ELR (cell line): ENCODE measurements at regions not wholly inside any gene's neighbourhood (a gene's known extent, or its start where the extent isn't known, plus 50 kb on each side); places are given as distances from the start of the nearest gene placed in this dataset.
"Not testable (repeated sequence)": the region's sequence is repeated elsewhere in the genome, so short reads cannot be mapped to it uniquely, and the experiment has no call there.

Source experiments
- DNase-seq: peaks from one replicate; pipeline ENCODE4 v3.0.0-alpha.2; 2015; ENCODE audit warnings: low read depth

DNA sequence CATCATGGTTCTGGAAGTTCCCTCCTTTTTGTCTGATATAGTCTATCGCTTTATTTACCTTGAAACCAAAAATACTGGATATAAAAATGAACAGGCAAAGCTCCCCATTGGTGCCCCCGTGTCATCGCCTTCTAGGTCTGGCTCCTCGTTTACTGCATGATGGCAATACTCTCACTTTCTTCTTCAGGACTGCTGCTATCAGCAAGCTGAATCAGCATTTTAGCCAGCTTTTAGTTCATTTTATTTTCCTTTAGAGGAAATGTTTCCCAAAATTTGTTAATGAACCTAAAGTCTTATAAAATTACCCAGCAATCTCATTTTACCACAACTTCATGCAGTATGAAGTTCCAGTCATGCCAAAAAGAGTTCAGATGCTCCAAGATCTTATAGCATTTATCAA, 80.5 kb downstream of the ZIC3 start:
- no peak for DNase-seq

DNA sequence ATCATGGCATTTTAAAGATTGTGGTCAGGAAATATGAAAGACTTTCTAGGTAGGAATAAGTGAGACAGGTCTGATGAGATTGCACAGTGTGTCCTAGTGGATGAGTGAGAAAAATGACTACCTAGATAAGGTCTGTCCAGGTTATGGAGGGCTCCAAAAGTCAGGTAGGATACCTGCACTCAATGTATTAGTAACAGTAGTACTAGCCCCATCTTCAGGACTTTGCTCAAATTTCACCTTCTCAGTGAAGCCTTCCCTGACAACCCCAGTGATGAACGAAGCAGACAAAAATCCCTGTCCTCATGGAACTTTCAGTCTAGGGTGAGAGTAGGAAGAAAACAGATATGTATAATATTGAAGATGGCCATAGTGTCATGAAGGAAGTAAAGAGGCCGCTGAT, 85.7 kb downstream of the ZIC3 start:
- DNase-seq: no peak

DNA sequence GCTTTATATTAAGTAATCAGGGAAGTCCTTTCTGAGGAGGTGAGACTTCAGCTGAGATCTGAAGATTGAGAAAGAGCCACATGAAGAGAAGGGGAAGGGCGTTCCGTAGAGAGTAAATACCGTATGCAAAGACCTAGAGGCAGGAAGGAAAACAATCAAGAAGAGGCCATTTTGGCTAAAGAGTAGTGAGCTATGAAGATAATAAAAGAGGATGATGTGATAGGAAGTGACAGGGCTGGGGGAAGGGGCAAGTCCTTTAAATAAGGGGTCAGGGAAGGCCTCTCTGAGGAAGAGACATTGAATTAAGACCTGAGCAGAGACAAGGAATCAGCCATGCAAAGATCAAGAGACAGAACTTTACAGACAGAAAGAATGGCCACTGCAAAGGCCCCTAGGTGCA, 86.2 kb downstream of the ZIC3 start:
- no peak for DNase-seq

DNA sequence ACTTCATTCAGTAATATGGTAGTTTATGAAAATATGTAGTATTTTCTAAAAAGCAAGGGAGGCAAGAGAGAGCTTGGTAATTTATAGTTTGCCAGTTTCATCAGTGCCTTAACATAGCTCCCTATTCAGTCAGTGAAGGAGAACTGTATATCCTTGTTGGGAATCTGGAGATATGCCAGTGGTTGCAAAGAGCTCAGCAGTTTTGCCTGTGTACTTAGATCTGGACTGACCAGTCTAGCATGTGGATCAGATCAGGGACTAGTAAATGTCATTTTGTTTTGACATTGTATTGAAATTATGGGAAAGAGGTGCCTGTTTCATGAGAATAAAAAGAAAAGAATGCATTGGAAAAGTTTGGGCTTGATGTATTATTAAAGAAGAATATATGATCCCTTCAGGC, 88.6 kb downstream of the ZIC3 start:
- no peak for DNase-seq

DNA sequence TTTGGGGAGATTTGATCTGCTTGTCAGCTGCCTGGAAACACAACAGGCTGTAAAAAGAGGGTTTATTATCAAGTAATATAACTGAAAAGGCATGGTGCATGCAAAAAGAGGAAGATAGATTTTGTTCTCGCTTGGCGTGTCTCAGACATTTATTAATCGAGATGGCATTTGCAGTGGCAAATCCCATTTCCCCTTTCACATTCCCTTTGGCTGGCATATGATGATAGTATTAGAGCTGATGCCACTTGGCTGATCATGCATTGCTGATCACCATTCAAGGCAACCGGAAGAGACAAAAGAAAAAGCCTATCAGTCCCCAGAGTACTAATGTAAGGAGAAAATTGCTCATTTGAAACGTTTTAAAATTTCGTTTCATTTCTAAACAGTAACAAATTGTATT, 101.8 kb downstream of the ZIC3 start:
- no peak for DNase-seq

DNA sequence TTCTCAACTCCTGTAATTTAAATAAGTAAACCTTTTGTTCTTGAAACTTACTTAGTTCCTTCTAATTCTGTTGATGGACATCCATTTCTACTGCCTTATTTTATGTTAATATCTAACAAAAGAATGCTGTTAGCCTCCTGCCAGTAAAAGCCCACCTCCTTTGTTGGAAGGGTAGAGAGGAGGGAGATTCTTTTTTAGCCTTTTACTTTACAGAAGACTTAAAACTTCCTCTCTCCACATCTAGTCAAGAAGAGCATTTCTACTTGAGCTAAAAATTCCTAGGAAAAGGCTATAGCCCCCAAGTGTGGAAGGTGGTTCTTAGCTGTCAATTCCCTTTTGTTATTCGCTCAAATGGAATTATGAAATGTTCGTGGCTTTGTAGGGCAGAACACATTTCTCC, 118.7 kb downstream of the ZIC3 start:
- no peak for DNase-seq

DNA sequence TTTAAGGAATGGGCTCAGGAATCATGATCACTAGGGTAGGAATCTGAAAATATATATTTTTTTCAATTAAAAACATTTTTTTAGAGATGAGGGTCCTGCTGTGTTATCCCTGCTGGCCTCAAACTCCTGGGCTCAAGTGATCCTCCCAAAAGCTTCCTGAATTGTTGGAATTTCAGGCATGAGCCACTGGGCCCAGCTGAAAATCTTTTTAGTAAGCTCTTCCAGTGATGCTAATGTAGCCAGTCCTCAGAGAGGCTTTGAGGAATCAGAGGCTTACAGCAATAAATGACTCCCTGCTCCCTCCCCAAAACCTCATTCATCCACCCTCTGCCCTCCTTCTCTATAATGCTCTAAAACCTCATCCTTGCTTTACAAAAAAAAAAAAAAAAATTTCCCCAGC, 129.5 kb downstream of the ZIC3 start:
- no peak for DNase-seq

DNA sequence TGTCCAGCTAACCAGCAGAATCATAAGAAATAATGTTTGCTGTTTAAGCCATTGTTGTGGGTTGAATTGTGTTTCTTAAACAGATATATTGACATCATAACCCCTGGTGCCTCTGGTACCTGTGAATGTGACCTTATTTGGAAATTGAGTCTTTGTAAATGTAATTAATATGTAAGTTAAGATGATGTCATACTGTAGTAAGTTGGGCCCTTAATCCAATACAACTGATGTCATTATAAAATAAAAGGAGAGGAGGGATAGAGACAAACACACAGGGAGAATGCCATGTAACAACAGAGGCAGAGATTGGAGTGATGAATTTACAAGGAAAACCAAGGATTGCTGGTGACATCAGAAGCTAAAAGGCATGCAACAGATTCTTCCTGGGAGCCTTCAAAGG, 141.4 kb downstream of the ZIC3 start:
- DNase-seq: no peak

DNA sequence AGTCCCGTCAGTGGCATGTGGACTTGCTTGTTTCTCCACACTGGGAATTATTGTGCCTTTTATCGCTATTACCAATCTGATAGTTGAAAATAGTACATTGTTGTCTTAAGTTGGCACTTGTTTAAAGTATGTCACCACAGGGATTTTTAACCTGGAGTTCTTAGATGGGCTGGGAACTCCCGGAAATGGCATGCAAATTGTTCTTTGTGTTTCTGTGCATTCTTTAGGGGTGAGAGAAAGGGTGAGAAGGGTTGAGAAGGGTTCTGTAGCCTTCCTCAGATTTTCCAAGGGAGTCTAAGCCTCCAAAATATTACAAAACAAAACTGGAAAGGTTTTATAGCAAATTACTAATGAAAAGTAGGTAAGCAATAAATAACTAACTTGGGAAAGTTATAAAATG, 176.9 kb downstream of the ZIC3 start:
- no peak for DNase-seq

DNA sequence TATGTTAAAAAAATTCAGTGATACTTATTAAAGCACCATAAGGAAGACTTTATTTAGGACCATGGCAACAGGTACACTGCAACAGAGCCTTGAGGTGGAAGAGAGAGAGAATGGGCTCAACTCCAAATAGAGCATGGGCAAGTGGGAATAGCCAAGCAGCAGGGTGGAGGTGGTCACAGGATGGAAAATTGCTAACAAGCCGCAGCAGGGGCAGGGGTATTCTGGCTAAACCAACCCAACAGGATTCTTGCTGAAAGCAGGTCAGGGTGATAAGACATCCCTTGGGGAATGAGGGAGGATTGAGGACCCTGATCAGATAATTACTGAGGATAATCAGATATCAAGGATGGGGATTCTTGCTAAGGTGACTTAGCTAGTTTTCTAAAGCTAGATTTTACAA, 177.5 kb downstream of the ZIC3 start:
- no peak for DNase-seq

DNA sequence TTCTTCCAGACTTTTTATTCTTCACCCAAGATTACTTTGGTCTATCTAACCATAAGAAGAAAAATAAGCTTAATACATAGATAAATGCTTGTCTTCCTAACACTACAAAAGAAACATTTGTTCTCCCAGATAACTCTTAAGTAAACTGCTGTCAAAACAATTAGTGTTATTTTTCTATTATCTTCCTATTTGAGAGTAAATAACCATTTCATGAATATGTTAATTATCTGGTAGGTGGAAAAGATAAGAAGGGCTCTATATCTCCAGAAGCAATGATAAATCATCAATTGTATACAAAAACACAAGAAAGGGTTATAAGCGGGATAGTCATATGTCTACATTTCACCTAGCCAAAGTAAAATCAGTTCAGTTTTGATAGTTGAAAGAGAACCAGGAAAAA, 180.4 kb downstream of the ZIC3 start:
- DNase-seq: no peak

DNA sequence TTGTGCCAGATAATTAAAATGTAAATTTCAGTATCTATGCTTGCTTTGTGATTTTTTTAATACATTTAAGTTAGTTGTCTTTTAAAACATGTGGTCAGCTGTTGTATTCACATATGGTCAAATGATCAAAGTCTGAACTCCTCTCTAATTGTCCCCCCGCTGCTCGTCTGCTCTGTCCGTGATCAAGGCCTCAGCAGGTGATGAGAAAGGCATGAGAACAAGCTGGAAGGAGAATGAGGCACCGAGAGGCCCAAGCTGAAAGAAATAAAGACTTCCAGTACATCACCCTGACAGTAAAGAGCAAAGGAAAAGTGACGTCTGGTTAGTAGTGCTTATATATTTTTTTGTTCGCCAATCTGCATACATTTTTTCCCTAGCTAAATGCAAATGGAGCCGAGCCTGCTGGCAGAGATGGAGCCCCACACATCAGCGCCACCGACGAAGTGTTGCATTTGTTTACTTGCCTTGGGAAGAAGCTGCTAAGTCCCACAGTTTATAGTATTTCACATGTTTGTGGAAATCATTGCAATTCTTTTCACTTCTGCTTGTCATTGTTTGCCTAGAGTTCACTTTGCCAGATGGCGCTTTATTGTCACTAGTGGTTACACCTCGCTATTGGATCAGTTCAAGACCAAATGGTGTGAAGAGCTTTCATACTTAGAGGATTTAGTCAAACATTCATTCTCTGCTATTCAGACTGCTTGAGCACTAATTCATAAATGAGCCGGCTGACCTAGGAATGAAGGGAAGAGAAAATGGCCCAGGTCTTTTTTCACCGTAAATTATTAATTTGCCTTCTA, 181.5 kb downstream of the ZIC3 start:
- peak; percentile 0 for DNase-seq

DNA sequence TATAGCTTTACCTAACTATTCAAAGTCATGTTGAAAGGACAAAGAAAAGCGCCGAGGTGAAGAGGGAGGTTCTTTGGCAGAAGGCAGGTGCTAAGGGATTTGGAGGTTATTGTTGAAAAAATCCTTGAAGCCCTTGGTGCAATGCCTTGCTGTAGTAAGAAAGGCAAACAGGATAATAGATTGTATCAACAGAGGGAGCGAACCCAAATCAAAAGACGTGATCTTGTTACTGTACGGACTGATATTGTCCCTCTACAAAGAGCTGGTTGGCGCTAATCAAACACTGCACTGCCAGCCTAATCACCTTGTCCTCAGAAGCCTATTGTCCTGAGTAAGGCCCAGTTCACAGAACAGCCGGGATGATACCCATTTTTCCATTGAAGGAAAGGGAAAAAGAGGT, 182.9 kb downstream of the ZIC3 start:
- no peak for DNase-seq

DNA sequence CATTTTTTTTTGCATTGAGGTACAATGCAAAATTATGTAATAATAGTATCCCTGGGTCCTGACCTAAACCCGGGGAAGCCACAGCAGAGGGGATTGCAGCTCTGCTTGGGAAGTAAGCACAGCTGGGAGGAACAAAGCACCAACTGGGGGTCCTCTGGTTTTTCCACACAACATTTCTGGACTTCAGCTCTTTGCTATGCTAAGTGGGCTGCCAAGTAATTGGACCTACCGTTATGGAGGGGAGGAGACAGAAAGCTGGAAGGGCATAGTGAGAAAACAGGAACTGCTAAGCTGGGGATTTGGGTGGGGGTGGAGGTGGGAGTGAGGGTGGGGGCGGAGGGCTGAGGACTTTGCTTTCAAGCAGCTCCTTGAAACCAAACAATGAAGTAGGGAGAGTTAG, 183.3 kb downstream of the ZIC3 start:
- DNase-seq: no peak

DNA sequence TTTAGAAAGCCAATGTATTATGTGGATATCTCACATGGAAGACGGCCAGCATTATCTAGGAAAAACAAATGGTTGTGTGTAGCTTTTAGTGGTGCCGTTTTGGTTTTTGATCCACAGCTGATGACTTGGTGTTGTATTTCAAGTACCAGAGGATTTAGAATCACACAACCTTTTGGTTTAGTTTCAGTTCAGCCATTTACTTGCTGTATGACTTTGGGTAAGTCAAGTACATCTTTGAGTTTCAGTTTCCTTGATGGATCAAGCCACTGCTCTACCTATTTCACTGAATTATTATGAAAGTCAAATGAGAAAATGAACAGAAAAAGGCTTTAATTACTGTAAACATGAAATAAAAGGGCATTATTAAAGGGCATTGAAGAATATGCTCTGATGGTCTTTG, 205.6 kb downstream of the ZIC3 start:
- DNase-seq: no peak

DNA sequence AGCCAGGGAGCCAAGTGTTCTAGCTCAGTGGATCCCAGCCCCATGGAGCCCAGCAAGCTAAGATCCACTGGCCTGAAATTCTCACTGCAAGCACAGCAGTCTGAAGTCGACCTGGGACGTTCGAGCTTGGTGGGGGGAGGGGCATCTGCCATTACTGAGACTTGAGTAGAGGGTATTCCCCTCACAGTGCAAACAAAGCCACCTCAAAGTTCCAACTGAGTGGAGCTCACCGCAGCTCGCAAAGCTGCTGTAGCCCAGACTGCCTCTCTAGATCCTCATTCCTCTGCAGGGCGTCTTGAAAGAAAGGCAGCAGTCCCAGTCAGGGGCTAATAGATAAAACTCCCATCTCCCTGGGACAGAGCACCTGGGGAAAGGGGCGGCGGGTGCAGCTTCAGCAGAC, 226.3 kb downstream of the ZIC3 start:
- no peak for DNase-seq

DNA sequence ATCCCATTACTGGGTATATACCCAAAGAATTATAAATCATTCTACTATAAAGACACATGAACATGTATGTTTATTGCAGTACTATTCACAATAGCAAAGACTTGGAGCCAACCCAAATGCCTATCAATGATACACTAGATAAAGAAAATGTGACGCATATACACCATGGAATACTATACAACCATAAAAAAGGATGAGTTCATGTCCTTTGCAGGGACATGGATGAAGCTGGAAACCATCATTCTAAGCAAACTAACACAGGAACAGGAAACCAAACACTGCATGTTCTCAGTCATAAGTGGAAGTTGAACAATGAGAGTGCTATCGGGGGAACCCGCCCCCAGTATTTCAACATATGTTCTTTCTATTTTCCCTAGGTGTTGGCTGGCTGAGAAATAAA, 232.0 kb downstream of the ZIC3 start:
- not testable (repeated sequence) for DNase-seq

DNA sequence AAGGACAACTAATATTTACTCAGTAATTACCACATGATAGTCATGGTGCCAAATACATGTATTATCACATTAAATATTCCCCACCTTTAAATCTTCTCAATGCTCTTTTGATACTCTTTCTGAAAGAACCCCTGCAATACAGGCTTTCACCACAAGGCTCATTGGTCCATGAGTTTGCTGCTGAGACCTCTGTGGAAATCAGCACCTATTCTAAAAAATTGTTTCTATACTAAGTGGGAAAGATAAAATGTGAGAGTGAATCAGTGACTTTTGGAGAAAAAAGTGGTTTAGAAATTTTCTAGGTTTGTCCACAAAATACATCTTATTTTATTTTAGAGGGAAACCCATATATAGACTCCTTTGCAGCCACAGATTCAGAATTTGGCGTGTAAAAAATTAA, 257.3 kb downstream of the ZIC3 start:
- no peak for DNase-seq

DNA sequence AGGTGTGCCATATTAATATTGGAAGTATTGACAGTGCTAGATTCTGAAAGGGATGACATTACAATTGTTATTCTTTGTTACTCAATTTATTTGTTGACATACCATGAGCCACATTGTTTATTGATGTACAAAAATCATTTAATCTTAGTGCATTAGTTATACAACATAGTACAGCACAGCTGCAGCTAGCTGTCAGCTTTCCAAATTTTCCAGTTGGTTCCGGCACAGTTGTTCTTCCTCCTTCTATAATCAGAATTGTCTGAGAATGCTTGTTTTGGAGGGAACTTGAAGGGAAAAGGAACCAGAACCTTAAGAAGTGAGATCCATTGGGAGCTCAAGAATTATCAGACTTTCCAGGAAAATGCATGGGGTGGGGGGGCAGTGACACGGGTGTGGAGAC, 281.4 kb downstream of the ZIC3 start:
- DNase-seq: no peak

DNA sequence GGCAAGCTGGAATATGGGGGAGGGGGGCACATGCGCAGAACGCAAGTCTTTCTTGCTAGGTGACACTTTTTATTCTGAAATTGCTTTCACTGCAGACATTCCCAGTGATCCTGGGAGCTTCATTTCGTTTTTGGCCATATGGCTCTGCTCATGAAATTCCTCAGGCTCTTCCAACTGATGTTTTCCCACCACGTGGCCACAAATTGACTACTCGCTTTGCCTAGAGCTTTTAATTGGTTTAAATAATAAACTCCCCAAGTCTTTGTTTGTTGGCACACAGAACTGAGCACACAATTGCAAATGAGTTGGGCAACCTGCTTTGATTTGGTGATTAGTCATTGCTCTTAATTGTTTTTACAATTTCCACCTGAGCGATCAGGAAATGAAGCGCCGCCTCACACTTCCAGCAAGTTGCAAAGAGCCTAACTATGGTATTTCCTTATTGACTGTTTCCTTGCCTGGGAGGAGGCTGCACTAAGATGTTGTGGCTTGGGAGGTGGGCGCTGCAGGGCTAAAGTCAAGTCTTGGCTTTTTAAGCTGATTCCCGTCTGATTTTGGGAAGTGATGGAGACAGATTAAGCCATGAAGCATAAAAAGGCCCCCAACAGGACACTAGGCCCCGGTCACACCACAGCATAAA, 282.5 kb downstream of the ZIC3 start:
- no peak for DNase-seq

DNA sequence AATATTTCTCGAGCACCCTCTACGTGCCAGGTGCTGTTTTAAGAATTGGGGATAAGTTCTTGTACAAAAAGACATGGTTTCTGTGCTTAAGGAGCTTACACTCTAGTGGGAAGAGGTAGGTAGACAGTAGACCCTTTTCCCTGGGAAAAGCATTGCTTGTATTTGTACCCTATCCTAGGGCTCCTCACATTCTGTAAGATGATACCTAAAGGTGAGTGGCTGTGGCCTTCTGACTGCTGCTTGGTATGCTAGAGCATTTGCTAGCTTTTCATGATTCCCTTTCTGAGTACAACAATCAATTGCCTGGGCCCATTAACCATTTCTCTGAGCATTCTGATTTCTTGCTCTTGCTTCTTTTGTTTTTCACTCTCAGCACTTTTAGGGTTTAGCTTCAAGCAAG, 286.6 kb downstream of the ZIC3 start:
- no peak for DNase-seq

DNA sequence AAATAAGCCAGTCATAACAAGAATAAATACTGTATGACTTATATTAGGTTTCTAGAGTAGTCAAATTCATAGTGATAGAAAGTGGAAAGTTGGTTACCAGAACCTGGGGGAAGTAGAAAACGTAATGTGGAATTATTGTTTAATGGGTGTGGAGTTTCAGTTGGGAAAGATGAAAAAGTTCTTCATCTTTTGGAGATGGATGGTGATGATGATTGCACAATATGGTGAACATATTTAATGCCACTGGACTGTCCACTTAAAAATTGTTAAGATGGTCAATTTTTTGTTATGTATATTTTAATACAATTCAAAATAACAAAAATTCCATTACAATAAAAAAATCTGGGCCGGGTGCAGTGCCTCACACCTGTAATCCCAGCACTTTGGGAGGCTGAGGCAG, 289.6 kb downstream of the ZIC3 start:
- DNase-seq: no peak

DNA sequence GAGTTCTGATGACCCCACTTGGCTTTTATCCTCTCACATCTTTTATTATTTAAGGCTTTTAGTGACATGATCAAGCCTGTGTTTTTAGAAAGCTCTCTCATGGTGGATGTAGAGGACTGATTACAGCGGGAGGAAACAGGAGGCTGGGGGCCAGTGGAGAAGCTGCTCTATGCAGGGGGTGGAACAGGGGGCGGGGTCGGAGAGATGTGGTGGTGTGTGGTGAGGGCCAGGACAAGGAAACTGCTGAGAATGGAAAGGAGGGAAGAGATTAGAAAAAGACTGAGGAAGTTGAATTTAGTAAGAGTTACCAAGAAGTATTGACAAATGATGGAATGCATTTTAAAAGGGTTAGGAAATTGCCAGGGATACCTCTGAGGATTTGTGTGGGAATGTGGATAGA, 292.2 kb downstream of the ZIC3 start:
- no peak for DNase-seq

DNA sequence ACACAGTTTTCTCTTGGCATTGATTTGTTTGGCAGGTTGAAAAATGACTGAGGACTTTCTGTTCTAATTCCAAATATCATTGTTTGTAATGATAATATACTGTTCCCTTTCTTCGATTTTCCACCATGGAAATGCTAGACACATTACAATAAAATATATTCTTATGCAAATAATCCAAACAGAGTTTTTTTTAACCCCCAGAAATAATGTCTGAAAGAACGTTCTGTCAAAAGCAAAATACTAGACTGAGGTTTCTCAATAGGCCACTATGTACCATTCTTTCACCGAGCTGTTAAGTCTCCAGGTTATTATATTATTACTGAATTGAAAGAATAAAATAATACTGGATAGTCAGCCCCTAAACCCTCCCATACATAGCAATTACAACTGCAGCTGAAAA, 312.5 kb downstream of the ZIC3 start:
- no peak for DNase-seq
